ENCODE measurements at regions not wholly inside any gene's neighbourhood (a gene's known extent, or its start where the extent isn't known, plus 50 kb on each side); places are given as distances from the start of the nearest gene placed in this dataset.

DNA sequence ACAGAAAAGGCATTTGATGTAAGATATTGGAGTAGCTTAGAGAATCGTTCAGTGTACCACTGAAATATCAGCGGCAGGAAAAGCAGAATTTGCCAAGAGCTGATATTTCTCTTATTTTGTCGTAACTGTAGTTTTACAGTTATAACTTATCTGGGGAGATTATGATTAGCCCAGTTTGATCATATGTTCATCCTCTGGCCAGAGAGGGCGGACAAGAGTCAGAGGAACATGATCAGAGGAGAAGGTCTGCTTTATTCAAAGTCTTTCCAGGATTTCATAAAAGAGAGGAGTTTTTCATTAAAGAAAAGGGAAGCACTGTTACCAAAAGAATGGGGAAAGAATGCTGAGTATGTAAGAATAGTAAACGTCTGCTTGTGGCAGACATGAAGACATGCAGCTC lies 1655.6 kb downstream of the DPP10 start:
- Histone ChIP-seq H4K8ac (ENCODE audit: extremely low read depth, insufficient read depth, low read length) (no peak overlapping the region), H3K79me2 (ENCODE audit: control insufficient read depth in 1 of 2, insufficient read depth in 2 of 2, low read length in 2 of 2) (no peaks in the 10 kb centered on the region), H4K91ac (replicated peaks; ENCODE audit: insufficient read length, low read length) (no peak overlapping the region), H2AK5ac (ENCODE audit: low read depth, low read length) (no peak overlapping the region), H3K36me3 (ENCODE audit: control insufficient read depth in 2 of 4, insufficient read depth in 4 of 4, low read length in 3 of 4) (no peaks in the 10 kb centered on the region), H3K4ac (replicated peaks; ENCODE audit: insufficient read length, low read depth, low read length) (no peak overlapping the region), H2BK15ac (ENCODE audit: low read length) (no peak overlapping the region), H3K27me3 (replicated peaks in 1 of 4; ENCODE audit: control insufficient read depth in 3 of 4, extremely low read depth in 1 of 4, insufficient read depth in 3 of 4, low read length in 3 of 4) (no peaks in the 10 kb centered on the region), H2BK20ac (ENCODE audit: low read length) (no peak overlapping the region), H3K4me3 (ENCODE audit: extremely low read depth in 1 of 4, insufficient read depth in 2 of 4, low read depth in 3 of 4, low read length in 4 of 4) (no peak overlapping the region), H3K18ac (ENCODE audit: extremely low read depth, low read length) (no peak overlapping the region), H3K23me2 (ENCODE audit: low read depth, low read length) (no peaks in the 10 kb centered on the region), H4K20me1 (replicated peaks in 1 of 2; ENCODE audit: control insufficient read depth in 1 of 2, insufficient read depth in 2 of 2, low read length in 2 of 2) (no peaks in the 10 kb centered on the region), H3K79me1 (ENCODE audit: low read depth, low read length) (no peaks in the 10 kb centered on the region), H3K14ac (ENCODE audit: insufficient read length) (no peak overlapping the region), H3K23ac (ENCODE audit: insufficient read length) (no peak overlapping the region), H3K9me3 (ENCODE audit: insufficient read depth in 2 of 2, low read depth in 1 of 2, low read length in 1 of 2) (no peaks in the 10 kb centered on the region), H3K27ac (ENCODE audit: low read depth, low read length) (no peak overlapping the region), H4K5ac (ENCODE audit: insufficient read length, low read depth, low read length) (no peak overlapping the region), H3K56ac (replicated peaks; ENCODE audit: insufficient read length, low read depth, low read length) (no peak overlapping the region), H3K9ac (replicated peaks in 1 of 4; ENCODE audit: extremely low read depth in 1 of 4, low read depth in 3 of 4, low read length in 3 of 4) (no peak overlapping the region), H2BK5ac (ENCODE audit: low read depth, low read length) (no peak overlapping the region), H3K4me1 (replicated peaks in 1 of 4; ENCODE audit: control insufficient read depth in 3 of 4, insufficient read depth in 4 of 4, low read length in 3 of 4) (no peaks in the 10 kb centered on the region), H3K4me2 (ENCODE audit: insufficient read depth in 1 of 2, low read depth in 2 of 2, low read length in 2 of 2) (no peak overlapping the region), H2AFZ (ENCODE audit: low read length) (no peak overlapping the region), H2BK120ac (replicated peaks; ENCODE audit: low read depth, low read length) (no peak overlapping the region), H2BK12ac (ENCODE audit: low read depth, low read length) (no peak overlapping the region)
- TF ChIP-seq CBX5 (IDR thresholded peaks at IDR 0.05; ENCODE audit: low read depth, low read length) (no peak), RAD21 (IDR thresholded peaks at IDR 0.05 in 1 of 2, conservative IDR thresholded peaks at IDR 0.05 in 1 of 2; ENCODE audit: low read depth in 2 of 2, low read length in 2 of 2) (peak; percentile 38 to 42), CTBP2 (IDR thresholded peaks at IDR 0.05; ENCODE audit: borderline replicate concordance, insufficient read depth, insufficient read length, low read length) (no peak), JUN (IDR thresholded peaks at IDR 0.05; ENCODE audit: low read depth, low read length) (no peak)
- TF ChIP-seq, protein P1, sequence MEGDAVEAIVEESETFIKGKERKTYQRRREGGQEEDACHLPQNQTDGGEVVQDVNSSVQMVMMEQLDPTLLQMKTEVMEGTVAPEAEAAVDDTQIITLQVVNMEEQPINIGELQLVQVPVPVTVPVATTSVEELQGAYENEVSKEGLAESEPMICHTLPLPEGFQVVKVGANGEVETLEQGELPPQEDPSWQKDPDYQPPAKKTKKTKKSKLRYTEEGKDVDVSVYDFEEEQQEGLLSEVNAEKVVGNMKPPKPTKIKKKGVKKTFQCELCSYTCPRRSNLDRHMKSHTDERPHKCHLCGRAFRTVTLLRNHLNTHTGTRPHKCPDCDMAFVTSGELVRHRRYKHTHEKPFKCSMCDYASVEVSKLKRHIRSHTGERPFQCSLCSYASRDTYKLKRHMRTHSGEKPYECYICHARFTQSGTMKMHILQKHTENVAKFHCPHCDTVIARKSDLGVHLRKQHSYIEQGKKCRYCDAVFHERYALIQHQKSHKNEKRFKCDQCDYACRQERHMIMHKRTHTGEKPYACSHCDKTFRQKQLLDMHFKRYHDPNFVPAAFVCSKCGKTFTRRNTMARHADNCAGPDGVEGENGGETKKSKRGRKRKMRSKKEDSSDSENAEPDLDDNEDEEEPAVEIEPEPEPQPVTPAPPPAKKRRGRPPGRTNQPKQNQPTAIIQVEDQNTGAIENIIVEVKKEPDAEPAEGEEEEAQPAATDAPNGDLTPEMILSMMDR (IDR thresholded peaks at IDR 0.05; ENCODE audit: control extremely low read depth in 1 of 3, insufficient read depth in 1 of 3, low read depth in 1 of 3, low read length in 3 of 3): peak in 1 of 3 experiments; percentile 31; a peak in 1 of 4 replicates
- TF ChIP-seq, protein P2, sequence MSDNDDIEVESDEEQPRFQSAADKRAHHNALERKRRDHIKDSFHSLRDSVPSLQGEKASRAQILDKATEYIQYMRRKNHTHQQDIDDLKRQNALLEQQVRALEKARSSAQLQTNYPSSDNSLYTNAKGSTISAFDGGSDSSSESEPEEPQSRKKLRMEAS (IDR thresholded peaks at IDR 0.05): no peak
- DNase-seq (ENCODE audit: low read depth in 1 of 2, low spot score in 2 of 2): no peak
- WGBS, 2 experiments (ENCODE audit: extremely low coverage in 1 of 2, insufficient coverage in 1 of 2, insufficient read length in 1 of 2, insufficient replicate concordance in 2 of 2, low coverage in 1 of 2, low lambda C conversion rate in 2 of 2, missing lambda C conversion rate in 1 of 2): 62% methylated on average over 5 of the region's 5 CpGs; no CpG with 5 or more reads in 1 of the 2 experiments
- no peak for FAIRE-seq
- CTCF ChIA-PET (ENCODE audit: partially characterized antibody): interaction anchor here (0.7 to 2.9 kb wide), 8 partner anchors 10 to 482 kb away, joined by 3 to 19 read pairs (median 3); no protein-coding TSS in a partner anchor
- POLR2A ChIA-PET (ENCODE audit: partially characterized antibody): no interaction called here

Data from H1 (cell line).